RWPE2 (cell line): ENCODE measurements at regions not wholly inside any gene's neighbourhood (a gene's known extent, or its start where the extent isn't known, plus 50 kb on each side); places are given as distances from the start of the nearest gene placed in this dataset.

Experiments used
- ATAC-seq: fragments of 200-7000 bp; cut with Tn5 transposase; 3 replicates; pipeline ENCODE4 v1.9.1; 2021; ENCODE audit warnings: low read depth
- DNase-seq: peaks from one replicate; pipeline ENCODE4 v3.0.0-alpha.2; 2020; ENCODE audit warnings: low spot score
- H3K27ac ChIP-seq: fragments of 450-650 bp; 2 replicates; pipeline ENCODE4 v1.5.1; 2017; ENCODE audit warnings: mild to moderate bottlenecking; ENCODE audit not compliant: poor library complexity, severe bottlenecking
- H3K27me3 ChIP-seq: fragments of 250-450 bp; sonication (Bioruptor Pico); 2 replicates; pipeline ENCODE4 v1.5.1; 2021; ENCODE audit warnings: mild to moderate bottlenecking, moderate library complexity; ENCODE audit not compliant: insufficient read depth, poor library complexity, severe bottlenecking
- H3K36me3 ChIP-seq: fragments of 250-450 bp; sonication (Bioruptor Pico); 2 replicates; pipeline ENCODE4 v1.5.1; 2020; ENCODE audit warnings: low read depth, mild to moderate bottlenecking, moderate library complexity
- H3K4me1 ChIP-seq: fragments of 250-450 bp; sonication (Bioruptor Pico); 2 replicates; pipeline ENCODE4 v1.5.1; 2021; ENCODE audit warnings: mild to moderate bottlenecking, moderate library complexity; ENCODE audit not compliant: insufficient read depth, poor library complexity, severe bottlenecking
- H3K4me3 ChIP-seq: fragments of 250-450 bp; sonication (Bioruptor Pico); 2 replicates; pipeline ENCODE4 v1.5.1; 2021; ENCODE audit warnings: mild to moderate bottlenecking, moderate library complexity; ENCODE audit not compliant: severe bottlenecking
- H3K9me3 ChIP-seq: fragments of 250-450 bp; sonication (Bioruptor Pico); 2 replicates; pipeline ENCODE4 v1.5.1; 2021; ENCODE audit warnings: mild to moderate bottlenecking, moderate library complexity; ENCODE audit not compliant: severe bottlenecking
- TF ChIP-seq, protein P1 (sequence below): fragments of 450-650 bp; IDR thresholded peaks from one replicate; pipeline ENCODE4 v1.5.1; 2017; ENCODE audit warnings: mild to moderate bottlenecking, moderate library complexity; ENCODE audit not compliant: poor library complexity, severe bottlenecking

DNA sequence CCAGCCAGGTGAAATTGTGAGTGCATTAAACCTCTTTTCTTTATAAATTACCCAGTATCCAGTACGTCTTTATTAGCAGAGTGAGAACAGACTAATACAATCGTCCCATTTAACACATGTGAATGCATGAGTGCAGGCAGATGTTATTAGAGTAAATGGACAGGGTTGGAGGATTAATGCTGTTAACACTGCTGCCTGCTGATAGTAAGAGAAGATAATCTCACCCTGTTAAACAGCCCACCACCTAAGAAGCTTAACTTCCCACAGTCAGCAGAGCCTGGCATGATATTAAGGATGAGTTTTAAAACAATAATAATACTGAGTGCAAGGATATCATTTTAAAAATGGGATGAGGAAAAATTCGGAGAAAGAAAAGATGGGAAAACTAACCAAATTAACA lies 181.4 kb upstream of the LHX8 start:
- TF ChIP-seq, protein P1, sequence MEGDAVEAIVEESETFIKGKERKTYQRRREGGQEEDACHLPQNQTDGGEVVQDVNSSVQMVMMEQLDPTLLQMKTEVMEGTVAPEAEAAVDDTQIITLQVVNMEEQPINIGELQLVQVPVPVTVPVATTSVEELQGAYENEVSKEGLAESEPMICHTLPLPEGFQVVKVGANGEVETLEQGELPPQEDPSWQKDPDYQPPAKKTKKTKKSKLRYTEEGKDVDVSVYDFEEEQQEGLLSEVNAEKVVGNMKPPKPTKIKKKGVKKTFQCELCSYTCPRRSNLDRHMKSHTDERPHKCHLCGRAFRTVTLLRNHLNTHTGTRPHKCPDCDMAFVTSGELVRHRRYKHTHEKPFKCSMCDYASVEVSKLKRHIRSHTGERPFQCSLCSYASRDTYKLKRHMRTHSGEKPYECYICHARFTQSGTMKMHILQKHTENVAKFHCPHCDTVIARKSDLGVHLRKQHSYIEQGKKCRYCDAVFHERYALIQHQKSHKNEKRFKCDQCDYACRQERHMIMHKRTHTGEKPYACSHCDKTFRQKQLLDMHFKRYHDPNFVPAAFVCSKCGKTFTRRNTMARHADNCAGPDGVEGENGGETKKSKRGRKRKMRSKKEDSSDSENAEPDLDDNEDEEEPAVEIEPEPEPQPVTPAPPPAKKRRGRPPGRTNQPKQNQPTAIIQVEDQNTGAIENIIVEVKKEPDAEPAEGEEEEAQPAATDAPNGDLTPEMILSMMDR: no peak
- Histone ChIP-seq H3K27me3 (no peaks in the 10 kb centered on the region), H3K9me3 (no peaks in the 10 kb centered on the region), H3K4me1 (no peaks in the 10 kb centered on the region), H3K27ac (no peak overlapping the region), H3K4me3 (no peak overlapping the region), H3K36me3 (no peaks in the 10 kb centered on the region)
- DNase-seq (no peak), ATAC-seq (no peak)

DNA sequence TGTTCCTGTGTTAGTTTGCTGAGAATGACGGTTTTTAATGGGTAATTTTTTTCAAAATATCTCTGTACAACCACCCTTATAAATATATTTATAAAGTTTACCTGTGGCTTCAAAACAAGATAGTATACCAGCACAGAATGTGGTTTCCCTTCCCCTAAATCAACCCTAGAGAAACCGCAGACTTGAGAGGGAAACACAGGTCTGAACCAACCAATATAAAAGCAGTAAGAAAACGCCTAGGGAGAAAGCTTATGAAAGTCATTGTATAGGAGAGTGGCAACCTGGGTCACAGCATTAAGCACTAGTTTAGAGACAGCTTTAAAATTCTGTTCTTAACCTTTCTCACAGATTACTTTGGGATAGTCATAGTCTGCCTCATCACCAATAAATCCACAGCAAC lies 180.6 kb upstream of the LHX8 start:
- no peak overlapping the region for H3K27ac ChIP-seq

DNA sequence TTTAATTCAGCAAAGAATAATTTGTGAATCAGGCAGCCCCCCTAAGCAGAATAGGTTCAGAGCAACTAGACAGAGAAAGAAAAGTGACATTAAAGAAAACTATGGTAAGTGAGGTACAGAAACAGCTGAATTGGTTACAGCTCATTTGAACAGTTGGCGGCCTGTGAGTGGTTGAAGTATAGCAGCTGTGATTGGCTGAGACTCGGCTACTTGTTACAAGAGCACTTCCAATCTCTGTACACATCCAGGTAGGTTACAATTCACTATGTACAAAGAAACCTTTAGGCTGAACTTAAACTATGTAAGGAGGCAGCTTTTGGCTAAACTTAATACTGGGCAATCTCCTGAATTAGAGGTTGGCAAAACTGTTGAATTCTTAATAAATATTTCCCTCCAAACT lies 171.1 kb upstream of the LHX8 start:
- Histone ChIP-seq H3K4me1 (no peaks in the 10 kb centered on the region), H3K27ac (no peak overlapping the region), H3K4me3 (no peak overlapping the region), H3K36me3 (no peaks in the 10 kb centered on the region), H3K9me3 (no peaks in the 10 kb centered on the region), H3K27me3 (no peaks in the 10 kb centered on the region)
- ATAC-seq (no peak), DNase-seq (no peak)
- TF ChIP-seq, protein P1: no peak

More for the DNA sequence above, 180.6 kb upstream of the LHX8 start:
- DNase-seq: no peak
- ATAC-seq: no peak
- Histone ChIP-seq H3K36me3 (no peaks in the 10 kb centered on the region), H3K9me3 (no peaks in the 10 kb centered on the region), H3K27me3 (no peaks in the 10 kb centered on the region), H3K4me1 (no peaks in the 10 kb centered on the region), H3K4me3 (no peak overlapping the region)
- TF ChIP-seq, protein P1: no peak

DNA sequence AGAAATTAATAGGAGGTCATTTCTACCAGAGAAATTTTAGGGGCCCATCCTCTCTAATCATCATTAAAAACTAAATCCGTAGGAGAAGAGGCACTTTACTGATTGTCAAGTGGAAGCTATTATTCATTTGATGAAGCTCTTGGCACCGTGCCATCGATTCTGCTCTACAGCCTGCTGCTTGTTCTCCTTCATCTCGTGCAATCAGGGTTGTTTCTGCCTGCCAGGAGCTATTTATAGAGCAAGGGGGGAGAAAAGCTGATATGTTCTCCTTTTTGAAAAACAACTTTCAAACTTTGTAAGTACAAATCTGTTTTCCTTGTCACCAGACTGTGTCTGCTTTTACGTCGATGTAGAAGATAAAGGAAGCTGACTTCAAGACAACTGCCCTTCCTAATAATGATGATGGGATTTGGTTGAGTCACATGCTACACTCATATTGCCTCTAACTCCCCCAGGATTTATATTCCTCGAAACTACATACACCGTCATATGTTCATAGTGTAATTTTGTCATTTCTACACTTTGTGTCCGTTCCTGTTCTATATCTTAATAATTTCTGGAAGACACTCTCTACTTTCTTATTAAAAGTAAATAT lies 169.6 kb upstream of the LHX8 start:
- H3K4me1 ChIP-seq: no peaks in the 10 kb centered on the region
- DNase-seq: no peak
- peaks cover 3% of the 10 kb centered on the region for H3K27me3 ChIP-seq
- TF ChIP-seq, protein P1: no peak
- H3K4me3 ChIP-seq: no peak overlapping the region
- H3K36me3 ChIP-seq: no peaks in the 10 kb centered on the region
- no peak overlapping the region for H3K27ac ChIP-seq
- no peak for ATAC-seq
- no peaks in the 10 kb centered on the region for H3K9me3 ChIP-seq

DNA sequence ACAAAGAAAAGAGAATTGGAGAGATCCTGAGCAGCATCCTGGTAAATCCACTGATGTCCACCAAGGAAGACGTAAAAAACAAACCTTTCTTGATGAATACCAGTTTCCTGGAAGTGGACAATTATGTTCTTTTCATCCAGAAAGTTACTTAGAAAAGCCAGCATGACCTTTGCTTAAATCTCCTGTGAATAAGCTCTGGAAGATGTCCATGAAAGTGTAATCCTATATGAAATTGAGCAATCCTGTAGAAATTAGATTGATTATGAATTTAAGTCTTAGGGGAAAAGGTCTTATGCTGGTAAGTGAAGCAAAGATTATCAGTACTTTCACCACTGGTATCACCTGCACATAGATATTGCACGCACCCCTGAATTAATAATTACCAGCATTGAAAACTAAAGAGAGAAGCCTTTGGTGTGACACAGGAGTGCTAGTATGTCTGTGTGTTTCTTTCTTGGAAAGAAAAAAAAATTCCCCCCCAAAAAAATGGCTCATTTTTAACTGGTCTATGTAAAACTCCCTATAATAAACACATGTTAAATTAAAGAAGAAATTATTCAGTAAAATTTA lies 164.5 kb upstream of the LHX8 start:
- ATAC-seq (no peak), DNase-seq (no peak)
- Histone ChIP-seq H3K36me3 (no peaks in the 10 kb centered on the region), H3K9me3 (no peaks in the 10 kb centered on the region), H3K27ac (no peak overlapping the region), H3K4me1 (no peaks in the 10 kb centered on the region), H3K4me3 (no peak overlapping the region), H3K27me3 (peaks cover 3% of the 10 kb centered on the region)
- TF ChIP-seq, protein P1: no peak
